Osteocyte (in vitro differentiated cells): ENCODE measurements at regions not wholly inside any gene's neighbourhood (a gene's known extent, or its start where the extent isn't known, plus 50 kb on each side); places are given as distances from the start of the nearest gene placed in this dataset.

Experiments used
- DNase-seq: peaks from one replicate; pipeline ENCODE4 v3.0.0; 2021; ENCODE audit warnings: mixed read lengths; ENCODE audit not compliant: unreplicated experiment; ENCODE audit errors: extremely low spot score
- H3K27ac Mint-ChIP-seq: one replicate; pipeline ENCODE4 v1.8.0; 2021; ENCODE audit warnings: mild to moderate bottlenecking, mixed read lengths; ENCODE audit not compliant: unreplicated experiment
- H3K27me3 Mint-ChIP-seq: one replicate; pipeline ENCODE4 v1.8.0; 2021; ENCODE audit warnings: mixed read lengths; ENCODE audit not compliant: unreplicated experiment
- H3K36me3 Mint-ChIP-seq: one replicate; pipeline ENCODE4 v1.8.0; 2021; ENCODE audit warnings: mixed read lengths; ENCODE audit not compliant: unreplicated experiment
- H3K4me1 Mint-ChIP-seq: one replicate; pipeline ENCODE4 v1.8.0; 2021; ENCODE audit warnings: mixed read lengths; ENCODE audit not compliant: unreplicated experiment
- H3K4me3 Mint-ChIP-seq: one replicate; pipeline ENCODE4 v1.8.0; 2021; ENCODE audit warnings: mild to moderate bottlenecking, moderate library complexity, mixed read lengths; ENCODE audit not compliant: unreplicated experiment
- H3K9me3 Mint-ChIP-seq: one replicate; pipeline ENCODE4 v1.8.0; 2021; ENCODE audit warnings: mixed read lengths; ENCODE audit not compliant: unreplicated experiment
- TF ChIP-seq, protein P1 (sequence below): fragments of 200-600 bp; sonication (generic); IDR thresholded peaks from 2 replicates; pipeline ENCODE4 v1.5.0; 2021; ENCODE audit warnings: antibody characterized with exemption, mild to moderate bottlenecking, moderate library complexity

DNA sequence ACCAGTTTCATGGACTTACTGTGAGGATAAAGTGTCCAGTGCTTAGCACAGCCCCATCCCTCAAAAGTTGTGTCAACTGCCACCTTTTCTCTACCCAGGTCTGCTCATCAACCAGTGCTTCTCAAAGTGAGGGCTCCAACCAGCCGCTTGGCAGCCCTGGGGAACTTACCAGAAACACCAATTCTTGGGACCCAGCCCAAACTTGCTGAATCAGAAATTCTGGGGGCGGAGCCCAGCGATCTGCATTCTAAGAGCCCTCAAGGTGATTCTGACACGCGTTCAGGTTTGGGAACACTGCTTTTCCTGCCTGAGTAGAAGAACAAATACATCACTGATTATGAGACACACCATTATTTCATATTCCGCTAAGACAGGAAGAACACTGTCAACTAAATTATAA lies 132.0 kb downstream of the NSG2 start:
- Mint-ChIP-seq H3K27me3 (peaks cover 3% of the 10 kb centered on the region), H3K4me1 (no peaks in the 10 kb centered on the region), H3K36me3 (no peaks in the 10 kb centered on the region), H3K4me3 (no peak overlapping the region), H3K27ac (no peak overlapping the region), H3K9me3 (no peaks in the 10 kb centered on the region)
- TF ChIP-seq, protein P1, sequence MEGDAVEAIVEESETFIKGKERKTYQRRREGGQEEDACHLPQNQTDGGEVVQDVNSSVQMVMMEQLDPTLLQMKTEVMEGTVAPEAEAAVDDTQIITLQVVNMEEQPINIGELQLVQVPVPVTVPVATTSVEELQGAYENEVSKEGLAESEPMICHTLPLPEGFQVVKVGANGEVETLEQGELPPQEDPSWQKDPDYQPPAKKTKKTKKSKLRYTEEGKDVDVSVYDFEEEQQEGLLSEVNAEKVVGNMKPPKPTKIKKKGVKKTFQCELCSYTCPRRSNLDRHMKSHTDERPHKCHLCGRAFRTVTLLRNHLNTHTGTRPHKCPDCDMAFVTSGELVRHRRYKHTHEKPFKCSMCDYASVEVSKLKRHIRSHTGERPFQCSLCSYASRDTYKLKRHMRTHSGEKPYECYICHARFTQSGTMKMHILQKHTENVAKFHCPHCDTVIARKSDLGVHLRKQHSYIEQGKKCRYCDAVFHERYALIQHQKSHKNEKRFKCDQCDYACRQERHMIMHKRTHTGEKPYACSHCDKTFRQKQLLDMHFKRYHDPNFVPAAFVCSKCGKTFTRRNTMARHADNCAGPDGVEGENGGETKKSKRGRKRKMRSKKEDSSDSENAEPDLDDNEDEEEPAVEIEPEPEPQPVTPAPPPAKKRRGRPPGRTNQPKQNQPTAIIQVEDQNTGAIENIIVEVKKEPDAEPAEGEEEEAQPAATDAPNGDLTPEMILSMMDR, result no peak
- peak; percentile 65 for DNase-seq

DNA sequence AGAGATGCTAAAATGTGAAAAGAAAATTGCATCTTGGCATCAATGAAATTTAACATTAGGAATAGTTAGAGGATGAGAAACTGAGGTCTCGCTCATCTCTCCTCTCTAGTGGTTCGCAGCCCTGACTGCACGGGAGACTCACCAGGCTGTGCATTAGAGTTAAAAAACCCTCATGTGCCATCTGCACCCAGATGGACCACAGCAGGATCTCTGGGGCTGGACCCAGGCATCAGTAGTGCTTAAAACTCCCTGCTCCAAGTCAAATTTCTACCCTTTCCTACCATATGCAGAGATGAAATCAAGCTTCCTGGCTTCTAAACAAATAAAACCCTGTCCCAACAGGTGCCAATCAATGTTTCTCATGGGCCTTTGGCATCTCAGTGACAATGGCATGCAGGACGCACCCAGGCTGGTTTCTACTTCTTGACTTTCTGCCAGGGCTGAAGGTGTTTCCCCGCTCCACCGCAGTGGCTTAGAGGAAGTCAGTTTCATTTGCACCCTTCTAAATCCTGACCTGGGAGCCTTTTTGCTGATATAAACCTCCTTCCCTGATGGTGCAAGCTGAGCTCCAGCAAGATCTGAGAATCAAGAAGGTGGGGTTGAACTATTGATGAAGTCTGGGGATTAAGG lies 132.6 kb downstream of the NSG2 start:
- Mint-ChIP-seq H3K4me1 (no peaks in the 10 kb centered on the region), H3K36me3 (no peaks in the 10 kb centered on the region), H3K4me3 (no peak overlapping the region), H3K9me3 (no peaks in the 10 kb centered on the region), H3K27ac (no peak overlapping the region), H3K27me3 (peaks cover 3% of the 10 kb centered on the region)
- TF ChIP-seq, protein P1, result no peak
- peak; percentile 36 for DNase-seq

DNA sequence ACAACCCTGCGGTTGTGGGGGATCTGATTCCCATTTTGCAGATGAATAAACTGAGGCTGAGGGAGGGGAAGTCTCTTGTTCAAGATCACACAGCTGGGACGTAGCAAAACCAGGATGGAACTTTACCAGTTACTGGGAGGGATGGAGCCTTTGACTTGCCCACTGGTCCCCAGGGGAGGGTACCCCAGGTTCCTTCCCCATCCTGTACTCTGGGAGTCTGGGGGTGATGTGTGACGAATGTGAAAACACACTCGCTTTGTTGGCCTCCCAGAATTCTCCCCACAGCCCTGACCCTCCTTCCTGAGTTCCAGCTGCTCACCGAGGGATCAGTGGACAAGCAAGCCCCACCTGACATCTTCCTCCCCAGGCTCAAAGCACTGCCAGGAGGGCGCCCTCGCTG lies 135.1 kb downstream of the NSG2 start:
- H3K9me3 Mint-ChIP-seq, result no peaks in the 10 kb centered on the region
- no peak for DNase-seq
- no peaks in the 10 kb centered on the region for H3K36me3 Mint-ChIP-seq
- no peak overlapping the region for H3K27ac Mint-ChIP-seq
- no peak overlapping the region for H3K4me3 Mint-ChIP-seq
- H3K27me3 Mint-ChIP-seq, result peaks cover 3% of the 10 kb centered on the region
- TF ChIP-seq, protein P1, result no peak
- no peaks in the 10 kb centered on the region for H3K4me1 Mint-ChIP-seq

DNA sequence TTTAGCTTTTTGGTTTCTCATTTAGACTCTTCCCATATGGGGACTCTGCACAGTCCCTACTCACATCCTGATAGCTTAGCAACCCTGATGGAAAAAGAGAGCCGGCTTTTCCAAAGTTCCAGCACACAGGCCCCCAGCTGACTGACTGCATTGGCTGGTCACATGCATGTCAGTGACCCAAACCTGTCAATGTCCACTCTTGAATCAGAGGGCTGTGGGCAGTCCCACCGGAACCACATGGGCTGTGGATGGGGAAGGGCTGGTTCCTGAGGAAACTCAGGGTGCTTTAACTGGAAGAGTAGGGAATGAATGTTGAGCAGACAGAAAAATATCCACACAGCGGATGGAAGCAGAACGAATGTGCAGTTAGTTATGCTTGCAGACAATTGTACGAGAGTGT lies 136.6 kb downstream of the NSG2 start:
- Mint-ChIP-seq H3K9me3 (no peaks in the 10 kb centered on the region), H3K27ac (no peak overlapping the region), H3K36me3 (no peaks in the 10 kb centered on the region), H3K27me3 (peaks cover 7% of the 10 kb centered on the region), H3K4me1 (no peaks in the 10 kb centered on the region), H3K4me3 (no peak overlapping the region)
- TF ChIP-seq, protein P1, result no peak
- DNase-seq, result no peak

DNA sequence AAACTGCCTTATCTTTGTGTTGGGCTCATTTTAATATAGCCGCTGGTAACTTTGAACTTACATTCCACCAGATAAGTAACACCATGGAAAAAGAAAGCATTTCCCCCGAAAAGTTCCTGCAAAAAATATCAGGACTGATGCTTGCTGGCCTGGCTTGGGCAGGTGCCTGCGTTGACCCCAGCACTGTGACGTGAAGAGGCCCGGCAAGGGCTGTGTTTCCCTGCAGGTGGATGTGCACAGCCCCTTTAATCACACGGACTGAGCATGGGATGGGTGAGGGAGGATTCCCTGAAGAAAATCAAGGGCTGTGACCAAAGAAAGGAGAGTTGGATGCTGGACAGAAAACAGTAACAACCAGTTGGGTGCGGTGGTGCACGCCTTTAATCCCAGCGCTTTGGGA lies 138.2 kb downstream of the NSG2 start:
- TF ChIP-seq, protein P1, result no peak
- Mint-ChIP-seq H3K4me1 (no peaks in the 10 kb centered on the region), H3K27ac (no peak overlapping the region), H3K4me3 (no peak overlapping the region), H3K36me3 (no peaks in the 10 kb centered on the region), H3K27me3 (peaks cover 7% of the 10 kb centered on the region), H3K9me3 (no peaks in the 10 kb centered on the region)
- no peak for DNase-seq
